ENCODE measurements at regions not wholly inside any gene's neighbourhood (a gene's known extent, or its start where the extent isn't known, plus 50 kb on each side); places are given as distances from the start of the nearest gene placed in this dataset.
"Not testable (repeated sequence)": the region's sequence is repeated elsewhere in the genome, so short reads cannot be mapped to it uniquely, and the experiment has no call there.

DNA sequence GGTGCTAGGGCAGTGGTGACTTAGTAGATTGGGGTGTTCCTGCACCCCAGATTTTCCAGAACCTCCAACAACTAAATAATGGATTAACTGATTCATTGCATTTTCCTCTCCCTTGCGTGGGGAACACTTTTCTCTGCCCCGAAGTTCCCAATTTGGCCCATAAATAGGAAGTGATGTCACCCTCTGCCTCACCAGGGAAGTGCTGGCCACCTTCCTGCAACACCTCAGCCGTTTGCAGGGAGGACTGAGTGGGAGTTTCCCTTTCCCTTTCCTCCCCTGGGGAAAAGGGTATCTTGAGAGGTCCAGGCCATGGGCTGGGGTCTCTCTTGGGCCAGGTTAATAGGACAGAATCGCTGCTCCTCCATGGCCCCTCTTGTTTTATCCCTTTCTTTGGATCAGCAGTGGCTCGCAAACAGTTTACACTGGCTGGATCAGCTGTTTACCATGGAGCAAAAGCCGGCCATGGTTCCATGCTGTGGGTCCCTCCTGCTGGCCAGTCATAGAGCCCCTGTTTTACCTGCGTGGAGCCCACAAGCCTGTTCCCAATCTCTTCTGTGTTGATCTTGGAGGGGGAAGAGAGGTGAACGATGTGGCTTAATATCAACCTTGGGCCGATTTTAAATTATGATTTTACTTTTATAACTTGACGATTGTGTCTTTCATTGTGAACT is 91.6 kb upstream of the VRK1 start:
- Histone ChIP-seq H3K4me3 (no peak overlapping the region), H3K27ac (no peak overlapping the region), H3K9ac (ENCODE audit: insufficient read length) (no peak overlapping the region), H3K9me3 (ENCODE audit: low read depth, low read length) (no peaks in the 10 kb centered on the region), H3K36me3 (ENCODE audit: insufficient read depth, low read length) (no peaks in the 10 kb centered on the region)
- no peak for DNase-seq (ENCODE audit: low read depth, low spot score)
- no peak for TF ChIP-seq POLR2AphosphoS5 (IDR thresholded peaks at IDR 0.05; ENCODE audit: borderline replicate concordance, low read depth, low read length)
- no peak for TF ChIP-seq EZH2 (IDR thresholded peaks at IDR 0.05)
- no peak for TF ChIP-seq FOXP2 (optimal IDR thresholded peaks at IDR 0.05; ENCODE audit: control extremely low read depth, extremely low read length, insufficient read depth)

DNA sequence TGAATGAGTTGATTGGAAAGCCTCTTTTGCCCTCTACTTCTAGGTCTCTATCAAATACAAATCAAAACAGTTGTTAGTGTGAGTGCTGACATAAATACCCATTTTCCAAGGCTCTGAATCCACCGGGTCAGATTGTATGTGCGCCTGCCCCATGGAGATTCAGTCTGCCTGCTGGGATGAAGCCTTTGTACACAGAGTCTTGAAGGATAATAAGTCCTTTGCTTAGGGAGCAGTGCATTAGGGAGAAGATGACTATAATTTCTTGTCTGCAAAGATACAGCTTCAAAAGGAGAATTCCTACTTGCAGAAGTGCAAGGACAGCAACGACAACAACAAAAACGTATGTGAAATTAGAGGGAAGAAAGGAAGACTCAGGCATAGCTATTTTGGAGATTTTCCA is 90.3 kb upstream of the VRK1 start:
- Histone ChIP-seq H3K4me3 (no peak overlapping the region), H3K27ac (no peak overlapping the region), H3K36me3 (ENCODE audit: insufficient read depth, low read length) (no peaks in the 10 kb centered on the region), H3K9ac (ENCODE audit: insufficient read length) (no peak overlapping the region), H3K9me3 (ENCODE audit: low read depth, low read length) (no peaks in the 10 kb centered on the region)
- TF ChIP-seq FOXP2 (optimal IDR thresholded peaks at IDR 0.05; ENCODE audit: control extremely low read depth, extremely low read length, insufficient read depth): no peak
- no peak for TF ChIP-seq EZH2 (IDR thresholded peaks at IDR 0.05)
- TF ChIP-seq POLR2AphosphoS5 (IDR thresholded peaks at IDR 0.05; ENCODE audit: borderline replicate concordance, low read depth, low read length): no peak
- DNase-seq (ENCODE audit: low read depth, low spot score): no peak

DNA sequence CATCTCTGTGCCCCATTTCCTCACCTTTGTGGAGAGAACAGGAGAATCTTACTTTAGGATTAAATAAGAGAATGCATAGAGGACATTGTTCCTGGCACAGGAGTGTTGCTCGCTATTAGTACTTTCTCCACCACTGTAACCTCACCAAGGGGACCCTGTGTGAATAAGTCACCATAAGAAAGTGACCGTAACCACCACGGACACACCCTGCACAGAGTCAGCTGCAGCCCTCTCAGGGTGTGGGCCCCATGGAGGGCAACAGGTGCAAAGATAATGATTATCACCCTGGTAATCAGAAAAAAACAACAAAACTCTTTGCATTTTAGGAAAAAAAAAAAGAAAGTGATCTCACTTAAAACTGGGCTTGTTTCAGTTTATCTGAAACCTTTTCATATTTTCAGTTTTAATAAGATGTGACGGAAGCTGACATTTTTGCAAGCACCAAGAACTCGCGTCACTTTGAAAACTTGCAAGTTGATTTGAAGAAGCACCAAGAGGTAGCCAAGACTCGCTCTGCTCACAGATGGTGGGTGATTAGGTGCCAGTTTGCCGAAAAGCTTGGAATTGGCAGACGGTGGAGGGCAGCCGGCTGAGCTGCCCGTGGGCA is 87.0 kb upstream of the VRK1 start:
- no peaks in the 10 kb centered on the region for H3K36me3 ChIP-seq (ENCODE audit: insufficient read depth, low read length)
- no peak overlapping the region for H3K9ac ChIP-seq (ENCODE audit: insufficient read length)
- no peaks in the 10 kb centered on the region for H3K9me3 ChIP-seq (ENCODE audit: low read depth, low read length)
- no peak overlapping the region for H3K27ac ChIP-seq
- TF ChIP-seq POLR2AphosphoS5 (IDR thresholded peaks at IDR 0.05; ENCODE audit: borderline replicate concordance, low read depth, low read length): no peak
- no peak for TF ChIP-seq EZH2 (IDR thresholded peaks at IDR 0.05)
- no peak for TF ChIP-seq FOXP2 (optimal IDR thresholded peaks at IDR 0.05; ENCODE audit: control extremely low read depth, extremely low read length, insufficient read depth)
- H3K4me3 ChIP-seq: no peak overlapping the region
- DNase-seq (ENCODE audit: low read depth, low spot score): no peak

DNA sequence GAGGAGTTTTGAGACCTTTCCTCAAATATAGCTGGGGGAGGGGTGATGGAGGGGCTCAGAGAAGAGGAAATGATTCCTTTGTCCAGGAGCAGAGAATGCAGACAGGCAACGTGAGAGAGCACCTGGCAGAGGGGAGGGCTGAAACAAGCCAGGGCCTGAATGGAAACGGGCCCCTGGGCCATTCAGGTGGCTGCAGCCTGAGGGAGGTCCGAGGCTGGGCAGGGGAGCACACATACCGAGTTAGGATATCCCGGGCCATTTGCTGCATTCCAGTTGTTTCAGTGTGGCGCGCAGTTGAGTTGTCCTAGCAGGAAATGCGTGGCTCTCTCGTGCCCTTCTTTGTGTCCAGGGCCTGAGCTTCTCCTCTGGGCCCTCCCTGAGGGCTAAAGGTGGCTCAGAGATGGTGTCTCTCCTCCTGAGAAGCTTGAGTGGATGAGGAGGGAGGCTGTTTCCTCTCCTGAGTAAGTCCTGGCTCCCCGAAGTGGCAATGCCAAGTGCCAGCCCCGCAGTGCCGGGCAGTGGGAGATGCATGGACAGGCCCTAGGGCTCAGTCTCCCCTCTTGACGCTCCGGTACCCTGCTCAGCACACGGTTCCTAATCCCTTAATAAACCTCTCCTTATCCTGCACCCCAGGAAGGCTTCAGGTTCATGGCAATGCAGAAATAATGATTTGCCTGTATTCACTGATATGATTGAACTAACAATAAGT is 85.5 kb upstream of the VRK1 start:
- no peak for TF ChIP-seq EZH2 (IDR thresholded peaks at IDR 0.05)
- Histone ChIP-seq H3K9ac (ENCODE audit: insufficient read length) (no peak overlapping the region), H3K4me3 (no peak overlapping the region), H3K9me3 (ENCODE audit: low read depth, low read length) (no peaks in the 10 kb centered on the region), H3K36me3 (ENCODE audit: insufficient read depth, low read length) (no peaks in the 10 kb centered on the region), H3K27ac (no peak overlapping the region)
- DNase-seq (ENCODE audit: low read depth, low spot score): no peak

DNA sequence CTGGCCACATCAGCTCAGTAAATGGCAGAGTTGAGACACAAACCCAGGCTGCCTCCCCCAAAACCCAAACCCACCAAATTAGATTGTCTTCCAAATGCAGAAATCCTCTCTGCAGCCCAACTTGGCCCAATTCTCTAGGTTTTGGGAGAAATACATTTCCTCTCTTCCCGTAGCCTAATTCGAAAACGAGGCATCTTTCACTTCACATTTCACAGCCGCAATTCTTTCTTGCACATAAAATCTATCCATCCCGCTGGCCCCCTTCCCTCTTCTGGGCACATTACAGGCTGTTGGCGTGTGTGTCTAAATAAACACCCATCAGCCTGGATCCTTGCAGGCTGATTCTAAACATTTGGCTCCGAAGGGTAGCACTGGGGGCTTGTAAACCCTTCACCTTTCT is 83.8 kb upstream of the VRK1 start:
- TF ChIP-seq EZH2 (IDR thresholded peaks at IDR 0.05) (no peak), POLR2AphosphoS5 (IDR thresholded peaks at IDR 0.05; ENCODE audit: borderline replicate concordance, low read depth, low read length) (no peak), FOXP2 (optimal IDR thresholded peaks at IDR 0.05; ENCODE audit: control extremely low read depth, extremely low read length, insufficient read depth) (no peak)
- no peaks in the 10 kb centered on the region for H3K36me3 ChIP-seq (ENCODE audit: insufficient read depth, low read length)

DNA sequence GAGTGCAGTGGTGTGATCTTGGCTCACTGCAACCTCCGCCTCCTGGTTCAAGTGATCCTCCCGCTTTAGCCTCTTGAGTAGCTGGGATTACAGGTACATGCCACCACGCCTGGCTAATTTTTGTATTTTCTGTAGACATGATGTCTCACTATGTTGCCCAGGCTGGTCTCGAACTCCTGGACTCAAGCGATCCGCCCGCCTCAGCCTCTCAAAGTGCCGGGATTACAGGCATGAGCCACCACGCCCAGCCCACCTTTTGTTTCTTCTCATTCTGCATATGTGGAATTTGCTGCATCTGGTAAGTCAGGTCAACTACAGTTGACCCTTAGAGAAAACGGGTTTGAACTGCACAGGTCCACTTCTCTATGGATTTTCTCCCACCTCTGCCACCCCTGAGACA is 82.6 kb upstream of the VRK1 start:
- DNase-seq (ENCODE audit: low read depth, low spot score); H3K4me3 ChIP-seq: not testable (repeated sequence)

More for the DNA sequence above, 83.8 kb upstream of the VRK1 start:
- Histone ChIP-seq H3K4me3 (no peak overlapping the region), H3K27ac (no peak overlapping the region), H3K9ac (ENCODE audit: insufficient read length) (no peak overlapping the region), H3K9me3 (ENCODE audit: low read depth, low read length) (no peaks in the 10 kb centered on the region)
- DNase-seq (ENCODE audit: low read depth, low spot score): no peak

DNA sequence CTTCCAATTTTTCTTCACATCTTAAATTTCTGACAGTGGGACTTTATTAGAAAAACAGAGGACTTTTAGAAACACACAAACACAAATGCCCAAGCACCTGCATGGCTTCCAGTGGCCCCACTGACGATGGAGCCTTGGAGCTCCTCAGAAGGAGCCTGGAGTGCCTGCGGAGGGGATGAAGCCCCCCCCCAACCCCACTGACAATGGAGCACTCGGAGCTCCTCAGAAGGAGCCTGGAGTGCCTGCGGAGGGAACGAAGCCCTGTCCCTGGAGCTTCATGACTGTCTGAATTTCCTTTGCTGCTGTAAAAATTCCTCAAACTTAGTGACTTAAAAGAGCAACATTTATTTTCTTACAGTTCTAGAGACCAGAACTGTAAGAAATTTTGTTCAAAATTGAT is 80.1 kb upstream of the VRK1 start:
- Histone ChIP-seq H3K27ac (no peak overlapping the region), H3K9ac (ENCODE audit: insufficient read length) (no peak overlapping the region), H3K4me3 (no peak overlapping the region), H3K9me3 (ENCODE audit: low read depth, low read length) (no peaks in the 10 kb centered on the region), H3K36me3 (ENCODE audit: insufficient read depth, low read length) (no peaks in the 10 kb centered on the region)
- DNase-seq (ENCODE audit: low read depth, low spot score): no peak
- TF ChIP-seq EZH2 (IDR thresholded peaks at IDR 0.05) (no peak), POLR2AphosphoS5 (IDR thresholded peaks at IDR 0.05; ENCODE audit: borderline replicate concordance, low read depth, low read length) (no peak), FOXP2 (optimal IDR thresholded peaks at IDR 0.05; ENCODE audit: control extremely low read depth, extremely low read length, insufficient read depth) (no peak)

More for the DNA sequence above, 82.6 kb upstream of the VRK1 start:
- H3K27ac ChIP-seq; H3K9me3 ChIP-seq (ENCODE audit: low read depth, low read length); H3K36me3 ChIP-seq (ENCODE audit: insufficient read depth, low read length); H3K9ac ChIP-seq (ENCODE audit: insufficient read length): not testable (repeated sequence)

DNA sequence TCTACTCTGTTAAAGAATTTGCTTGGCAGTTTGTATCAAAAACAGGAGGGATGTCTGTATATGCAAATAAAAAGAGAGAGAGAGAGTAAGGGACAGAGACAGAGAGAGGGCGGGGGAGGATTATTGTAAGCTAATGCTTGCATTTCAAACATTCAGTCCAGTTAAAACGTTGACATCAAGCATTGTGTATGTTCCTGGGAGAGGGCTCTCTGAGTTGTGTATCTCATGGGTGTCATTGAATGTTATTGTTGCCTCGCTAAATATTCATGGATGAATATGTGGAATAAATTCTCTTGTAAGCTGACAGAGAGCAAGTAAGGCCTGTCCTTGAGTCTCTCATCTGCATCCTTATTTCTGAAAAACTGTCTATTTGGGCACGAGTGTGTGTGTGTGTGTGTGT is 78.8 kb upstream of the VRK1 start:
- no peak overlapping the region for H3K9ac ChIP-seq (ENCODE audit: insufficient read length)
- DNase-seq (ENCODE audit: low read depth, low spot score): no peak
- no peaks in the 10 kb centered on the region for H3K9me3 ChIP-seq (ENCODE audit: low read depth, low read length)
- TF ChIP-seq FOXP2 (optimal IDR thresholded peaks at IDR 0.05; ENCODE audit: control extremely low read depth, extremely low read length, insufficient read depth) (no peak), POLR2AphosphoS5 (IDR thresholded peaks at IDR 0.05; ENCODE audit: borderline replicate concordance, low read depth, low read length) (no peak), EZH2 (IDR thresholded peaks at IDR 0.05) (no peak)
- no peak overlapping the region for H3K4me3 ChIP-seq
- no peak overlapping the region for H3K27ac ChIP-seq
- no peaks in the 10 kb centered on the region for H3K36me3 ChIP-seq (ENCODE audit: insufficient read depth, low read length)

DNA sequence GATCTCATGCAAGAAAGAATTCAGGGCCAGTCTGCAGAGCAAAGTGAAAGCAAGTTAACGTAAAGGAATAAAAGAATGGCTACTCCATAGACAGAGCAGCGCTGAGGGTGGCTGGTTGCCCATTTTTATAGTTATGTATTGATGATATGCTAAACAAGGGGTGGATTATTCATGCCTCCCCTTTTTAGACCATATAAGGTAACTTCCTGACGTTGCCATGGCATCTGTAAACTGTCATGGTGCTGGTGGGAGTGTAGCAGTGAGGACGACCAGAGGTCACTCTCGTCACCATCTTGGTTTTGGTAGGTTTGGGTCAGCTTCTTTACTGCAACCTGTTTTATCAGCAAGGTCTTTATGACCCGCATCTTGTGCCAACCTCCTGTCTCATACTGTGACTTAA is 76.5 kb upstream of the VRK1 start:
- not testable (repeated sequence) for H3K36me3 ChIP-seq (ENCODE audit: insufficient read depth, low read length); H3K4me3 ChIP-seq; H3K27ac ChIP-seq; H3K9me3 ChIP-seq (ENCODE audit: low read depth, low read length); H3K9ac ChIP-seq (ENCODE audit: insufficient read length); DNase-seq (ENCODE audit: low read depth, low spot score)
